ENCODE measurements at regions not wholly inside any gene's neighbourhood (a gene's known extent, or its start where the extent isn't known, plus 50 kb on each side); places are given as distances from the start of the nearest gene placed in this dataset.

GRCh38 chr1:222157612-222158011 lies 390.3 kb downstream of the HHIPL2 start:
- TF ChIP-seq CTCF (IDR thresholded peaks at IDR 0.05; ENCODE audit: low read depth, low read length) = no peak
- TF ChIP-seq EZH2phosphoT487 (IDR thresholded peaks at IDR 0.05; ENCODE audit: low read depth) = no peak
- Histone ChIP-seq H4K20me1 (ENCODE audit: insufficient read depth, low read length) (no peaks in the 10 kb centered on the region), H2AFZ (ENCODE audit: low read depth, low read length) (no peak overlapping the region), H3K4me1 (ENCODE audit: low read length) (no peaks in the 10 kb centered on the region), H3K36me3 (replicated peaks; ENCODE audit: low read depth, low read length) (no peaks in the 10 kb centered on the region), H3K9me3 (ENCODE audit: insufficient read depth, low read length) (no peaks in the 10 kb centered on the region), H3K4me3 (ENCODE audit: low read length) (no peak overlapping the region), H3K27ac (ENCODE audit: low read length) (no peak overlapping the region), H3K79me2 (ENCODE audit: low read length) (no peaks in the 10 kb centered on the region), H3K4me2 (ENCODE audit: low read length) (no peak overlapping the region), H3K27me3 (ENCODE audit: low read depth, low read length) (no peaks in the 10 kb centered on the region), H3K9ac (ENCODE audit: low read length) (no peak overlapping the region)

- H3K27me3 ChIP-seq (ENCODE audit: low read depth, low read length) = no peaks in the 10 kb centered on the region
- TF ChIP-seq EZH2phosphoT487 (IDR thresholded peaks at IDR 0.05; ENCODE audit: low read depth) = no peak
- no peak for TF ChIP-seq CTCF (IDR thresholded peaks at IDR 0.05; ENCODE audit: low read depth, low read length)
- H3K4me1 ChIP-seq (ENCODE audit: low read length) = no peaks in the 10 kb centered on the region
These were observed 398.3 kb upstream of the DUSP10 start for GRCh38 chr1:222140206-222140605.

GRCh38 chr1:222138095-222138494 lies 396.2 kb upstream of the DUSP10 start:
- Histone ChIP-seq H3K79me2 (ENCODE audit: low read length) (no peaks in the 10 kb centered on the region), H3K27ac (ENCODE audit: low read length) (no peak overlapping the region), H3K36me3 (replicated peaks; ENCODE audit: low read depth, low read length) (no peaks in the 10 kb centered on the region), H3K4me1 (ENCODE audit: low read length) (no peaks in the 10 kb centered on the region), H3K9ac (ENCODE audit: low read length) (no peak overlapping the region), H2AFZ (ENCODE audit: low read depth, low read length) (no peak overlapping the region), H4K20me1 (ENCODE audit: insufficient read depth, low read length) (no peaks in the 10 kb centered on the region), H3K4me2 (ENCODE audit: low read length) (no peak overlapping the region), H3K27me3 (ENCODE audit: low read depth, low read length) (no peaks in the 10 kb centered on the region), H3K9me3 (ENCODE audit: insufficient read depth, low read length) (no peaks in the 10 kb centered on the region), H3K4me3 (ENCODE audit: low read length) (no peak overlapping the region)
- no peak for TF ChIP-seq EZH2phosphoT487 (IDR thresholded peaks at IDR 0.05; ENCODE audit: low read depth)
- no peak for TF ChIP-seq CTCF (IDR thresholded peaks at IDR 0.05; ENCODE audit: low read depth, low read length)

More at GRCh38 chr1:222140206-222140605, 398.3 kb upstream of the DUSP10 start:
- Histone ChIP-seq H3K27ac (ENCODE audit: low read length) (no peak overlapping the region), H3K4me3 (ENCODE audit: low read length) (no peak overlapping the region), H3K79me2 (ENCODE audit: low read length) (no peaks in the 10 kb centered on the region), H2AFZ (ENCODE audit: low read depth, low read length) (no peak overlapping the region), H3K4me2 (ENCODE audit: low read length) (no peak overlapping the region), H3K9ac (ENCODE audit: low read length) (no peak overlapping the region), H3K9me3 (ENCODE audit: insufficient read depth, low read length) (no peaks in the 10 kb centered on the region), H3K36me3 (replicated peaks; ENCODE audit: low read depth, low read length) (no peaks in the 10 kb centered on the region), H4K20me1 (ENCODE audit: insufficient read depth, low read length) (no peaks in the 10 kb centered on the region)

GRCh38 chr1:222136869-222137268 lies 395.0 kb upstream of the DUSP10 start:
- Histone ChIP-seq H3K4me1 (ENCODE audit: low read length) (no peaks in the 10 kb centered on the region), H3K4me3 (ENCODE audit: low read length) (no peak overlapping the region), H3K27me3 (ENCODE audit: low read depth, low read length) (no peaks in the 10 kb centered on the region), H3K4me2 (ENCODE audit: low read length) (no peak overlapping the region), H3K27ac (ENCODE audit: low read length) (no peak overlapping the region), H2AFZ (ENCODE audit: low read depth, low read length) (no peak overlapping the region), H3K36me3 (replicated peaks; ENCODE audit: low read depth, low read length) (no peaks in the 10 kb centered on the region), H3K9ac (ENCODE audit: low read length) (no peak overlapping the region), H4K20me1 (ENCODE audit: insufficient read depth, low read length) (no peaks in the 10 kb centered on the region), H3K9me3 (ENCODE audit: insufficient read depth, low read length) (no peaks in the 10 kb centered on the region), H3K79me2 (ENCODE audit: low read length) (no peaks in the 10 kb centered on the region)
- TF ChIP-seq EZH2phosphoT487 (IDR thresholded peaks at IDR 0.05; ENCODE audit: low read depth) (no peak), CTCF (IDR thresholded peaks at IDR 0.05; ENCODE audit: low read depth, low read length) (no peak)
